HEK293T (cell line): ENCODE measurements at regions not wholly inside any gene's neighbourhood (a gene's known extent, or its start where the extent isn't known, plus 50 kb on each side); places are given as distances from the start of the nearest gene placed in this dataset.

ENCODE experiments used
- CTCF ChIA-PET: fragments of 350-600 bp; formaldehyde crosslinking; extraction: SDS; loops from one replicate; lab custom pipeline; 2021; ENCODE audit warnings: antibody characterized with exemption, inconsistent platforms; lab: Yijun Ruan, JAX
- POLR2A ChIA-PET: fragments of 350-600 bp; formaldehyde crosslinking; extraction: SDS; loops from one replicate; lab custom pipeline; 2020; ENCODE audit warnings: antibody characterized with exemption, inconsistent platforms; lab: Yijun Ruan, JAX
- DNase-seq: peaks from one replicate; pipeline ENCODE4 v3.0.0; 2012; ENCODE audit warnings: mixed read lengths; ENCODE audit errors: extremely low spot score
- ARNT ChIP-seq: fragments of 450-650 bp; IDR thresholded peaks from 2 replicates; pipeline ENCODE4 v1.6.1; 2017; ENCODE audit warnings: mild to moderate bottlenecking
- BHLHE40 ChIP-seq: fragments of 450-650 bp; IDR thresholded peaks from 2 replicates; pipeline ENCODE4 v1.6.1; 2016; ENCODE audit warnings: mild to moderate bottlenecking, moderate library complexity, borderline replicate concordance
- CTBP1 ChIP-seq: fragments of 450-650 bp; IDR thresholded peaks from 2 replicates; pipeline ENCODE4 v1.6.1; 2016; ENCODE audit warnings: borderline replicate concordance
- ELF4 ChIP-seq: fragments of 450-650 bp; IDR thresholded peaks from 2 replicates; pipeline ENCODE4 v1.6.1; 2017; ENCODE audit warnings: antibody characterized with exemption
- FOXA1 ChIP-seq: fragments of 450-650 bp; IDR thresholded peaks from 2 replicates; pipeline ENCODE4 v1.6.1; 2016; ENCODE audit warnings: mild to moderate bottlenecking
- FOXK2 ChIP-seq: fragments of 450-650 bp; IDR thresholded peaks from 2 replicates; pipeline ENCODE4 v1.6.1; 2016; ENCODE audit warnings: mild to moderate bottlenecking
- FOXM1 ChIP-seq: fragments of 450-650 bp; IDR thresholded peaks from 2 replicates; pipeline ENCODE4 v1.6.1; 2017; ENCODE audit warnings: mild to moderate bottlenecking, borderline replicate concordance
- HDGF ChIP-seq: fragments of 450-650 bp; IDR thresholded peaks from 2 replicates; pipeline ENCODE4 v1.6.1; 2017; ENCODE audit warnings: antibody characterized with exemption, borderline replicate concordance
- L3MBTL2 ChIP-seq: fragments of 450-650 bp; conservative IDR thresholded peaks from 2 replicates; pipeline ENCODE4 v1.6.1; 2016; ENCODE audit warnings: mild to moderate bottlenecking
- LEF1 ChIP-seq: fragments of 450-650 bp; IDR thresholded peaks from 2 replicates; pipeline ENCODE4 v1.6.1; 2017; ENCODE audit warnings: mild to moderate bottlenecking, borderline replicate concordance
- NFRKB ChIP-seq: fragments of 450-650 bp; IDR thresholded peaks from 2 replicates; pipeline ENCODE4 v1.6.1; 2016; ENCODE audit warnings: mild to moderate bottlenecking, moderate library complexity
- SP1 ChIP-seq: fragments of 450-650 bp; IDR thresholded peaks from 2 replicates; pipeline ENCODE4 v1.6.1; 2017
- SUZ12 ChIP-seq: fragments of 450-650 bp; IDR thresholded peaks from 2 replicates; pipeline ENCODE4 v1.6.1; 2016; ENCODE audit warnings: mild to moderate bottlenecking
- TARDBP ChIP-seq: fragments of 450-650 bp; IDR thresholded peaks from 2 replicates; pipeline ENCODE4 v1.6.1; 2016
- ZNF384 ChIP-seq: fragments of 450-650 bp; IDR thresholded peaks from 2 replicates; pipeline ENCODE4 v1.6.1; 2016
- TF ChIP-seq, protein P1 (sequence below): fragments of 450-650 bp; IDR thresholded peaks from 2 replicates; pipeline ENCODE4 v1.6.1; 2016

- no peak for DNase-seq
- POLR2A ChIA-PET = no interaction called here
- TF ChIP-seq CTBP1 (no peak), FOXK2 (no peak), LEF1 (no peak), SUZ12 (no peak), FOXA1 (no peak), TARDBP (no peak), ELF4 (no peak), L3MBTL2 (no peak), BHLHE40 (no peak), NFRKB (no peak), HDGF (no peak), SP1 (no peak), ZNF384 (no peak), ARNT (no peak), FOXM1 (no peak)
- TF ChIP-seq, protein P1, sequence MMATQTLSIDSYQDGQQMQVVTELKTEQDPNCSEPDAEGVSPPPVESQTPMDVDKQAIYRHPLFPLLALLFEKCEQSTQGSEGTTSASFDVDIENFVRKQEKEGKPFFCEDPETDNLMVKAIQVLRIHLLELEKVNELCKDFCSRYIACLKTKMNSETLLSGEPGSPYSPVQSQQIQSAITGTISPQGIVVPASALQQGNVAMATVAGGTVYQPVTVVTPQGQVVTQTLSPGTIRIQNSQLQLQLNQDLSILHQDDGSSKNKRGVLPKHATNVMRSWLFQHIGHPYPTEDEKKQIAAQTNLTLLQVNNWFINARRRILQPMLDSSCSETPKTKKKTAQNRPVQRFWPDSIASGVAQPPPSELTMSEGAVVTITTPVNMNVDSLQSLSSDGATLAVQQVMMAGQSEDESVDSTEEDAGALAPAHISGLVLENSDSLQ = no peak
- CTCF ChIA-PET = no interaction called here
Measured at GRCh38 chr13:50441130-50441529, 402.4 kb downstream of the DLEU7 start.

GRCh38 chr13:50444726-50445125 is 398.8 kb downstream of the DLEU7 start:
- ChIA-PET CTCF (interaction anchor here (0.7 kb wide), 1 partner anchor 252 kb away, joined by 3 read pairs; no protein-coding TSS in a partner anchor), POLR2A (no interaction called here)
- TF ChIP-seq ELF4 = no peak
- no peak for TF ChIP-seq FOXA1
- no peak for TF ChIP-seq LEF1
- no peak for TF ChIP-seq NFRKB
- no peak for TF ChIP-seq CTBP1
- TF ChIP-seq ZNF384 = no peak
- TF ChIP-seq BHLHE40 = no peak
- TF ChIP-seq SP1 = no peak
- no peak for TF ChIP-seq FOXK2
- TF ChIP-seq, protein P1 = no peak
- TF ChIP-seq SUZ12 = no peak
- TF ChIP-seq L3MBTL2 = no peak
- no peak for TF ChIP-seq HDGF
- TF ChIP-seq FOXM1 = no peak
- TF ChIP-seq ARNT = no peak
- TF ChIP-seq TARDBP = no peak
- no peak for DNase-seq

- CTCF ChIA-PET = no interaction called here
- POLR2A ChIA-PET = no interaction called here
- DNase-seq = no peak
- no peak for TF ChIP-seq ZNF384
- TF ChIP-seq ELF4 = no peak
- TF ChIP-seq SUZ12 = no peak
- no peak for TF ChIP-seq LEF1
- TF ChIP-seq FOXK2 = no peak
- TF ChIP-seq HDGF = no peak
- TF ChIP-seq SP1 = no peak
- TF ChIP-seq ARNT = no peak
- TF ChIP-seq FOXA1 = no peak
- TF ChIP-seq FOXM1 = no peak
- TF ChIP-seq TARDBP = no peak
Measured at GRCh38 chr13:50446611-50447010, 396.9 kb downstream of the DLEU7 start.

DNA sequence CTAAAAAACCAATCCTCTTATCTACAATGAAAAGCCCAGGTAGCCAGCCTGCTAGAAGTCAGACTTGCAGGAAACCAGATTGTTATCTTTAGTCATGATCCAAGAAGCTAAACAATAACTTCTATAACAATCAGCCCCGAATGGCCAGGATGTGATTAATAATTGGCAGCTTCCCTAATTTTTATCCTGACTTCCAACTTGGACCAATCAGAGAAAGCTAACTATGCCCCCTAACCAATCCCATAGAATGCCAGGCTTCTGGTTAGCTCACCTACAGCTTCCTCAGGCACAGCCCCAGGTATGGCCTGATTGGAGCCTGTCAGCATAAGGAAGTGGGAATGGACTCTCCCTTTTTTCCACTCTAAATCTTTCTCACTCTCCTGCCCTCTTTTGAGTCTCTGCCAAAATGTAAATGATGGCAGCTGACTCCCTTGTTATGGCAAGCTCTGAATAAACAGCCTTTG is 394.9 kb downstream of the DLEU7 start:
- ChIA-PET POLR2A (no interaction called here), CTCF (interaction anchor here (0.6 kb wide), 1 partner anchor 17 kb away, joined by 3 read pairs; no protein-coding TSS in a partner anchor)
- TF ChIP-seq SUZ12 (no peak), HDGF (no peak), FOXK2 (no peak)
- DNase-seq = no peak

GRCh38 chr13:50449465-50449864 is 394.0 kb downstream of the DLEU7 start:
- ChIA-PET CTCF (interaction anchor here (0.6 kb wide), 1 partner anchor 18 kb away, joined by 3 read pairs; no protein-coding TSS in a partner anchor), POLR2A (no interaction called here)
- DNase-seq = no peak
- TF ChIP-seq ELF4 = no peak
- TF ChIP-seq ARNT = no peak
- TF ChIP-seq FOXK2 = no peak
- TF ChIP-seq BHLHE40 = no peak
- no peak for TF ChIP-seq HDGF
- TF ChIP-seq FOXM1 = no peak
- TF ChIP-seq FOXA1 = no peak
- no peak for TF ChIP-seq TARDBP
- TF ChIP-seq SUZ12 = no peak
- TF ChIP-seq NFRKB = no peak
- no peak for TF ChIP-seq ZNF384
- TF ChIP-seq SP1 = no peak
- TF ChIP-seq, protein P1 = no peak
- no peak for TF ChIP-seq L3MBTL2
- TF ChIP-seq LEF1 = no peak

GRCh38 chr13:50450279-50450678 is 393.2 kb downstream of the DLEU7 start:
- ChIA-PET POLR2A (no interaction called here), CTCF (no interaction called here)
- TF ChIP-seq L3MBTL2 (no peak), CTBP1 (no peak), TARDBP (no peak), ARNT (no peak), HDGF (no peak)
- TF ChIP-seq, protein P1 = no peak
- DNase-seq = no peak
